ENCODE measurements at regions not wholly inside any gene's neighbourhood (a gene's known extent, or its start where the extent isn't known, plus 50 kb on each side); places are given as distances from the start of the nearest gene placed in this dataset.

GRCh38 chr2:136242687-136243277 lies 124.8 kb upstream of the CXCR4 start:
- TF ChIP-seq CTCF (conservative IDR thresholded peaks at IDR 0.05 in 1 of 2, IDR thresholded peaks at IDR 0.05 in 1 of 2; ENCODE audit: extremely low read depth in 1 of 2, insufficient read depth in 1 of 2, low read depth in 1 of 2, low read length in 2 of 2) (no peak), EZH2 (IDR thresholded peaks at IDR 0.05; ENCODE audit: borderline replicate concordance, low read length) (no peak)

All from mammary epithelial cell (primary cell).